KMS-11 (cell line): ENCODE measurements at regions not wholly inside any gene's neighbourhood (a gene's known extent, or its start where the extent isn't known, plus 50 kb on each side); places are given as distances from the start of the nearest gene placed in this dataset.

ENCODE experiments used
- H2AFZ ChIP-seq: fragments of 200-600 bp; sonication (generic); 2 replicates; pipeline ENCODE4 v1.6.1; 2016; ENCODE audit warnings: antibody characterized with exemption, mixed run types, low read depth
- H3K27ac ChIP-seq: fragments of 200-600 bp; sonication (generic); 2 replicates; pipeline ENCODE4 v1.6.1; 2016; ENCODE audit warnings: mild to moderate bottlenecking, mixed run types
- H3K27me3 ChIP-seq: fragments of 200-600 bp; sonication (generic); 2 replicates; pipeline ENCODE4 v1.6.1; 2017; ENCODE audit warnings: mild to moderate bottlenecking, low read depth, mixed run types, moderate library complexity; ENCODE audit not compliant: insufficient read depth
- H3K36me3 ChIP-seq: fragments of 200-600 bp; sonication (generic); 2 replicates; pipeline ENCODE4 v1.6.1; 2017; ENCODE audit warnings: mild to moderate bottlenecking, mixed run types; ENCODE audit not compliant: insufficient read depth
- H3K4me1 ChIP-seq: fragments of 200-600 bp; sonication (generic); 2 replicates; pipeline ENCODE4 v1.6.1; 2016; ENCODE audit warnings: mild to moderate bottlenecking, low read depth, mixed run types; ENCODE audit not compliant: poor library complexity, severe bottlenecking
- H3K4me2 ChIP-seq: fragments of 200-600 bp; sonication (generic); 2 replicates; pipeline ENCODE4 v1.7.0; 2016; ENCODE audit warnings: mild to moderate bottlenecking, mixed run types
- H3K4me3 ChIP-seq: fragments of 200-600 bp; sonication (generic); IDR thresholded peaks from 2 replicates; pipeline ENCODE4 v1.6.1; 2017; ENCODE audit warnings: low read depth, low read length, mixed read lengths; ENCODE audit not compliant: insufficient read depth
- H3K79me2 ChIP-seq: fragments of 200-600 bp; sonication (generic); 2 replicates; pipeline ENCODE4 v1.6.1; 2016; ENCODE audit warnings: low read depth, mixed run types; ENCODE audit not compliant: insufficient read depth
- H3K9ac ChIP-seq: fragments of 200-600 bp; sonication (generic); 2 replicates; pipeline ENCODE4 v1.6.1; 2016; ENCODE audit warnings: mild to moderate bottlenecking, mixed run types
- H4K20me1 ChIP-seq: fragments of 200-600 bp; sonication (generic); 2 replicates; pipeline ENCODE4 v1.6.1; 2016; ENCODE audit warnings: mild to moderate bottlenecking, mixed run types; ENCODE audit not compliant: insufficient read depth
- TF ChIP-seq, protein P1 (sequence below): fragments of 200-600 bp; sonication (generic); conservative IDR thresholded peaks from 2 replicates; pipeline ENCODE4 v1.6.1; 2017; ENCODE audit warnings: low read depth, mild to moderate bottlenecking, antibody characterized with exemption, low read length, moderate library complexity, mixed read lengths

DNA sequence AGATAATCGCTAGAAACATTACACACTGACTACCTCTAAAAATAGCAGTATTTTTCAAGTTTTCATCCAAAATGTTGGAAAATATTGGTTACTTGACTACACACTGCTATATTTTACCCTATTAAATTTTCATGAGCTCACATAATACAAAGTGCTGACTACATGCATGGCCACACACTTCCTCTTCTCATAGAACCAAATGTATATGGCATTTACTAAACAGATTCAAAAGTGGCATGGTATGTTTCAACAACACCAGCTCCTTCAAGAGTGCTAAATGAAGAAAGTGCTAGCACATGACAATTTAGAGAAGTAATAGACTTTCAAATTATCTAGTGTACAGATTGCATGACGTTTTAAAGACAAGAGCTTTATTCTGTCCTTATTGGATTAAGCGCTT is 780.4 kb upstream of the SLITRK6 start:
- Histone ChIP-seq H3K79me2 (no peaks in the 10 kb centered on the region), H3K36me3 (no peaks in the 10 kb centered on the region), H2AFZ (no peak overlapping the region)

DNA sequence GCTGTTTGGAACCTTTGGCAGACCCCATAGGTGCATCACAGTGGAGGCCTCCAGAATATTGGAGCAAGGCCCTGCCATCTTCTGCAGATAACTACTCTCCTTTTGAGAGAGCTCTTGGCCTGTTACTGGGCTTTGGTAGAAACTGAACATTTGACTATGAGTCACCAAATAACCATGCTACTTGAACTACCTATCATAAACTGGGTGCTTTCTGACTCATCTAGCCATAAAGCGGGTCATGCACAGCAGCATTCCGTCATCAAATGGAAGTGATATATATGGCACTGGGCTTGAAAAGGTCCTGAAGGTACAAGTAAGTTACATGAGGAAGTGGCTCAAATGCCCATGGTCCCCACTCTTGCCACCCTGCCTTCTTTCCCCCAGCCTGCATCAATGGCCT is 782.5 kb upstream of the SLITRK6 start:
- no peaks in the 10 kb centered on the region for H3K4me1 ChIP-seq
- H3K4me3 ChIP-seq, result no peak overlapping the region
- no peak overlapping the region for H3K9ac ChIP-seq
- no peaks in the 10 kb centered on the region for H3K36me3 ChIP-seq
- no peaks in the 10 kb centered on the region for H4K20me1 ChIP-seq
- TF ChIP-seq, protein P1, sequence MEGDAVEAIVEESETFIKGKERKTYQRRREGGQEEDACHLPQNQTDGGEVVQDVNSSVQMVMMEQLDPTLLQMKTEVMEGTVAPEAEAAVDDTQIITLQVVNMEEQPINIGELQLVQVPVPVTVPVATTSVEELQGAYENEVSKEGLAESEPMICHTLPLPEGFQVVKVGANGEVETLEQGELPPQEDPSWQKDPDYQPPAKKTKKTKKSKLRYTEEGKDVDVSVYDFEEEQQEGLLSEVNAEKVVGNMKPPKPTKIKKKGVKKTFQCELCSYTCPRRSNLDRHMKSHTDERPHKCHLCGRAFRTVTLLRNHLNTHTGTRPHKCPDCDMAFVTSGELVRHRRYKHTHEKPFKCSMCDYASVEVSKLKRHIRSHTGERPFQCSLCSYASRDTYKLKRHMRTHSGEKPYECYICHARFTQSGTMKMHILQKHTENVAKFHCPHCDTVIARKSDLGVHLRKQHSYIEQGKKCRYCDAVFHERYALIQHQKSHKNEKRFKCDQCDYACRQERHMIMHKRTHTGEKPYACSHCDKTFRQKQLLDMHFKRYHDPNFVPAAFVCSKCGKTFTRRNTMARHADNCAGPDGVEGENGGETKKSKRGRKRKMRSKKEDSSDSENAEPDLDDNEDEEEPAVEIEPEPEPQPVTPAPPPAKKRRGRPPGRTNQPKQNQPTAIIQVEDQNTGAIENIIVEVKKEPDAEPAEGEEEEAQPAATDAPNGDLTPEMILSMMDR, result no peak
- H3K27ac ChIP-seq, result no peak overlapping the region
- no peaks in the 10 kb centered on the region for H3K79me2 ChIP-seq
- no peaks in the 10 kb centered on the region for H3K27me3 ChIP-seq
- H3K4me2 ChIP-seq, result no peak overlapping the region
- H2AFZ ChIP-seq, result no peak overlapping the region

More for the DNA sequence above, 780.4 kb upstream of the SLITRK6 start:
- no peaks in the 10 kb centered on the region for H3K27me3 ChIP-seq
- no peak overlapping the region for H3K9ac ChIP-seq
- no peak overlapping the region for H3K27ac ChIP-seq
- H3K4me1 ChIP-seq, result no peaks in the 10 kb centered on the region
- TF ChIP-seq, protein P1, result no peak
- no peaks in the 10 kb centered on the region for H4K20me1 ChIP-seq
- no peak overlapping the region for H3K4me2 ChIP-seq
- no peak overlapping the region for H3K4me3 ChIP-seq

- Histone ChIP-seq H3K4me1 (no peaks in the 10 kb centered on the region), H3K27me3 (no peaks in the 10 kb centered on the region), H3K4me3 (no peak overlapping the region), H2AFZ (no peak overlapping the region), H3K79me2 (no peaks in the 10 kb centered on the region), H3K4me2 (no peak overlapping the region), H4K20me1 (no peaks in the 10 kb centered on the region), H3K9ac (no peak overlapping the region), H3K27ac (no peak overlapping the region), H3K36me3 (no peaks in the 10 kb centered on the region)
- TF ChIP-seq, protein P1, result no peak
Measured at GRCh38 chr13:86584301-86584700, 785.1 kb upstream of the SLITRK6 start.

DNA sequence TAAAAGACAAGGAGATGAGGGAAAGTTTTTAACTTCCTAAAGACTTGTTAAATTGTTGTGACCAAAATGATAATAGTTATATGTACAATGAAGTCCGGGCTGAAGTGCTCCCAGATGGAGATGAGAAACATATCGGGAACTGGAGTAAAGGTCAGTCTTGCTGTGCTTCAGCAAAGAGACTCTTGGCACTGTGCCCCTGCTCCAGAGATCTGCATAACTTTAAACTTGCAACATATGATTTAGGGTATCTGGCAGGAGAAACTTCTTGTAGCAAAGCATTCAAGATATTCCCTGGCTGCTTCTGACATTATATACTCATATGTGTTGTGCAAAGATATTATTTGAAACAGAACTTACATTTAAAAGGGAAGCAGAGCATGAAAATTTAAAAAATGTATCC is 786.6 kb upstream of the SLITRK6 start:
- no peaks in the 10 kb centered on the region for H3K79me2 ChIP-seq
- H3K9ac ChIP-seq, result no peak overlapping the region
- no peak overlapping the region for H2AFZ ChIP-seq
- TF ChIP-seq, protein P1, result no peak
- no peaks in the 10 kb centered on the region for H3K4me1 ChIP-seq
- no peaks in the 10 kb centered on the region for H3K27me3 ChIP-seq
- no peak overlapping the region for H3K27ac ChIP-seq
- H3K36me3 ChIP-seq, result no peaks in the 10 kb centered on the region
- no peak overlapping the region for H3K4me2 ChIP-seq
- no peak overlapping the region for H3K4me3 ChIP-seq
- H4K20me1 ChIP-seq, result no peaks in the 10 kb centered on the region

DNA sequence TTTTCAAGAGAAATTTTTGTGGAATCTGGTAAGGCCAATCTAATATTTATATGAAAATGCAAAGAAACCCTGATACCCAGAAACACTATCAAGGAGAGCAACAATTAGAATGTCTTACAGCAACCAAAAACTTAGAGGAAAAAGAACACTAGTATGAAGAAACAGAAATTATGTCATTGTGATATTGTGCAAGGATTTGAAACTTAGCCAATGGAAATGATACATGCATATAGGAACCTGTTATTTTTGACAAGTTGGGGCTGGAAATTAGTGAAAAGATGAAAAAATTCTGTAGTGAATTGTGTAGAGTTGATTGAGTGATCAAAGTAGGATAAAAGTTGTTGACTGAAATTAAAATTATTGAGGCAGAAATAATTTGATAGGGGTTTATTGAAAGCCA is 792.6 kb upstream of the SLITRK6 start:
- Histone ChIP-seq H3K4me2 (no peak overlapping the region), H3K9ac (no peak overlapping the region), H3K4me3 (no peak overlapping the region), H3K27ac (no peak overlapping the region), H3K4me1 (no peaks in the 10 kb centered on the region), H3K36me3 (no peaks in the 10 kb centered on the region), H3K79me2 (no peaks in the 10 kb centered on the region), H2AFZ (no peak overlapping the region), H4K20me1 (no peaks in the 10 kb centered on the region), H3K27me3 (no peaks in the 10 kb centered on the region)
- TF ChIP-seq, protein P1, result no peak
